GM18526 (cell line): ENCODE measurements at regions not wholly inside any gene's neighbourhood (a gene's known extent, or its start where the extent isn't known, plus 50 kb on each side); places are given as distances from the start of the nearest gene placed in this dataset.

ENCODE experiments used
- POLR2A ChIP-seq: IDR thresholded peaks from 3 replicates; pipeline ENCODE4 v1.6.1; 2011; ENCODE audit not compliant: insufficient read length; ENCODE audit errors: extremely low read depth

DNA sequence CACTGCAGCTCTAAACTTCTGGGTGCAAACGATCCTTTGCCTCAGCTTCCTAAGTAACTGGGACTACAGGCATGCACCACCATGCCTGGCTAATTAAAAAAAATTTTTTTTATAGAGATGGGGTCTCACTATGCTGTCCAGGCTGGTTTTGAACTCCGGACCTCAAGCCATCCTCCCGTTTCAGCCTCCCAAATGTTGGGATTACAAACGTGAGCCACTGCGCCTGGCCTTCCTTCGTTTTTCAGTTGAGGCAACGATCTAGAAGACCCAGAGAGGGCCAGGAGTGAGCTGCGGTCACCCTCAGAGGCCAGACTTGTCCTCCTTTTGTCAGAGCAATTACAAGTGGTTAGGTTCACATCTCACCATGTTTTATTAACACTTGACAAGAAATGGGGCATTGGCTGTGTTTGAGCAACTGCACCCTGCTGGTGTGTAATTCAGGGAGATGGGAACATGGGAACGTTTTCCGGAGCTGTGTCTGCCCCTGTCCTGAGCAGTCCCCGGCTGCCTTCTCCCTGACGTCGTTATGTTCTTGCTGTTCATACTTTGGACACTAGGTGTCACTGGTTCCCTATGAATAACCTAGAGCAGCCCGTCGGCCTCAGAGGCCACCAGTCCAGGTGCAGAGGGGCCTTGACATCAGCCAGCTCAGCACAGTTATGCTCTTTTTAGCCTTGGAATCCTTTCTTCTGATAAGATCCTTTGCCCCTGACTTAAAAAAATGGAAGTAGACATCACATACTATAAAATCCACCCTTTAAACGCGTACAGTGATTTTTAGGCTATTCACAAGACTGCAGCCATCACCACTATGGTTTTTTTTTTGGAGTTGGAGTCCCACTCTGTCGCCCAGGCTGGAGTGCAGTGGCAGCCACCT lies 375.0 kb downstream of the TYW1 start:
- no peak for TF ChIP-seq POLR2A

DNA sequence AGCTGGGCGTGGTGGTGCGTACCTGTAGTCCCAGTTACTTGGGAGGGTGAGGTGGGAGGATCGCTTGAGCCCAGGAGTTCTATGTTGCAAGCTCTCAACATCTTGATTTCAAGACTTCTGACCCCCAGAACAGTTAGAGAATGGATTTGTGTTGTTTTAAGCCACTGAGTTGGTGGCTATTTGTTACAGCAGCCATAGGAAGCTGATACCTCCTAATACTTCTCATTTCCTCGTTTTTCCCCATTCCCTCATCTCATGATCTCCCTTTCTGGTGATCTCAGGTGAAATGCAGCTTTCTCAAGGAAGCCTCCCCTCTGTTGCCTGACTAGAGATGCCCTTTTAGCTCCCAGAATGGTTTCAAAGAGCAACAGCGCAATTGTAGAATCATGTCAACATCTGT lies 378.8 kb downstream of the TYW1 start:
- no peak for TF ChIP-seq POLR2A

DNA sequence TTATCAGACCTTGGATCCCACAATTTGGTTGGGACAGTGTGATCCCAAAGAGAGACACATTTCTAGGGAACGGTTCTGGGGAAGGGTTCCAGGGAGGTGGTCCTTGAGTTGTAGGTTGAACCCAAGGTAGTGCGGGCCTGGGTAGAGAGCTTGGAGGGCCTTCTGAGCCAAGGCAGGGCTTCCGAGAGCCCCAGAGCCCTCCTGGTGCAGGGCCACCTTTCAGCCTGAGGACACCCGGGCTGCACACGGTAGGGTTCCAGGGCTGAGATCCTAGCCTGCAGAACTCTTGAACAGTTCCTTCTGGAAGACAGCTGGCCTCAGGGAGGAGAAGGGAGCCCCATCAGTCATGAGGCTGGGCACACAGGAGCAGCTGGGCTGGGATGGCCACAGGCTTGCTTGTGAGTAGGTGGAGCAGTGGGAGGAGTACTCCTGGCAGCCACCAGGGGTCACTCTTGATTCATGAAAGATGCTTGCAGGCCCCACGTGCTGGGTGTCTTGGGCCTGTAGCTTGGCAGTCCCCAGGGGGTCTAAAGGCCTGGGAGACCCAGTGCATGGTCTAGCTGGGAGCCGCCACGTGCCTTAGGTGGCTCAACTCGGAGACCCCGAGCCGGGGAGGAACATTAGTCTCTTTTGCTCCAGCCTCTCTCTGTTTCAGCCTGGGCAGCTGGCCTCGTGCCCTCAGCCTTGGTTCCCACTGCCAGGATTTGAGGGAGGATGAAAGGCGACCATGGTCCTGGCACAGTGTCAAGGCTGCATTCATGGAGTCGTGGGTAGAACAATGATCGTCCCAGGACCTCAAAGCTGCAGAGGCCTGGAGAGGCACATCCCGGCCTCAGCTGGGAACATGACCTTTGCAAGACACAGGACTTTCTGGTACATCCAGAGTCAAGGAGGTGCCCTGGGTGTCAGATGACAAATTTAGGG lies 381.6 kb downstream of the TYW1 start:
- TF ChIP-seq POLR2A = no peak

DNA sequence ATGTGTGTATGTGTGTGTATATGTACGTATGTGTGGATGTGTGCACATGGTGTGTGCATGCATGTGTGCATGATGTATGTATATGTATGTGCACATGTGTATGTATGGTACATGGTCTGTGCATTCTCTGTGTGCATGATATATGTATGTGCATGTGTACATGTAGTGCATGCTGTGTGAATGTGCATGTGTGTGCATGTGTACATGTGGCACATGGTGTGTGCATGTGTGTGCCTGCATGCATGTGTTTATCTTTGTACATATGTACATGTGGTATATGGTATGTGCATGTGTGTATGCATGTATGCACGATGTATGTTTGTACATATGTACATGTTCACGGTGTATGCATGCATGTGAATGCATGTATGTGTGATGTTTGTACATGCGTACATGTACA lies 383.7 kb downstream of the TYW1 start:
- no peak for TF ChIP-seq POLR2A

DNA sequence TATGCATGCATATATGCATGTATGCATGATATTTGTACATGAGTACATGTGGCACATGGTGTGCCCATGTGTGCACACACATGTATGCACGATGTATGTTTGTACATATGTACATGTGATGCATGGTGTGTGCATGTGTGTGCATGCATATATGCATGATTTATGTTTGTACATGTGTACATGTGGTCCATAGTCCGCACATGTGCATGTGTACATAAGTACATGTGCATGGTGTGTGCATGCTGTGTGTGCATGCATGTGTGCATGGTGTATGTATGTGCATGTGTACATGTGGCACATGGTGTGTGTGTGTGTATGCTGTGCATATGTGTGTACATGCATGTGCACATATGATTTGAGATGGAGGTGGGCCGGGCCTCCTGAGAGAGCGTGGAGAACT lies 384.2 kb downstream of the TYW1 start:
- no peak for TF ChIP-seq POLR2A

DNA sequence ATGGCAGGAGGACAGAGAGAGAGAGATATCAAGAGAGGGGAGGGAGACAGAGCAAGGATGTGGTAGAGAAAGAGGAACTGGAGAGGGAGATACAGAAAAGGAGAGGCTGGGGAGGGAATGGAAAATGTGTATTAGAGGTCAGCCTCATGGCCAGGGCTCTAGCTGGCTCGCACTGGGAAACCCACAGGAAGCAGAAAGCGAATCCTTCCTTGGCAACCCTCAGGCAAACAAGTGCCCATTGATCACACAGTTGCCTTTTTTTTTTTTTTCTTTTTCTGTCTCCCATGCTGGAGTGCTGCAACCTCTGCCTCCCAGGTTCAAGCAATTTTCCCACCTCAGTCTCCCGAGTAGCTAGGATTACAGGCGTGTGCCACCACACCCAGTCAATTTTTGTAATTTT lies 391.2 kb downstream of the TYW1 start:
- no peak for TF ChIP-seq POLR2A

DNA sequence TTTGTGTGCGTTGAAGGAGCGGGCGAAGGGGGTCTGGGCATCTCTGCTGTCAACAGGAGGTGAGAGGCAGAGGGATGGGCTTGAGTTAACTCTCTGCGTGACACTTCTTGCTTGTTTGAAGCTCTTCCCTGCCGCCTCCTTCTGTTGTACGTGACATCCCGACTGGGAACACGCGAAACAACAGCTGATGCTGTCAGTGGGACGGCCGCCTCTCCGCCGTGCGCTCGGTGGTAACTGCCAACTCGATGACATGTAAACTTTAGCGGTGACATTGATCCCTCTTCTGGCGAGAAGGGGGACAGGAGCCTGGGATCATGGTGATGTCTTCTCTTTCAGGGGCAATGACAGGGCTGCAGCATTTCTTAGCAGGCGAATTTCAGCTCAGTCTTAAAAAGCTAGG lies 394.5 kb downstream of the TYW1 start:
- TF ChIP-seq POLR2A = no peak

DNA sequence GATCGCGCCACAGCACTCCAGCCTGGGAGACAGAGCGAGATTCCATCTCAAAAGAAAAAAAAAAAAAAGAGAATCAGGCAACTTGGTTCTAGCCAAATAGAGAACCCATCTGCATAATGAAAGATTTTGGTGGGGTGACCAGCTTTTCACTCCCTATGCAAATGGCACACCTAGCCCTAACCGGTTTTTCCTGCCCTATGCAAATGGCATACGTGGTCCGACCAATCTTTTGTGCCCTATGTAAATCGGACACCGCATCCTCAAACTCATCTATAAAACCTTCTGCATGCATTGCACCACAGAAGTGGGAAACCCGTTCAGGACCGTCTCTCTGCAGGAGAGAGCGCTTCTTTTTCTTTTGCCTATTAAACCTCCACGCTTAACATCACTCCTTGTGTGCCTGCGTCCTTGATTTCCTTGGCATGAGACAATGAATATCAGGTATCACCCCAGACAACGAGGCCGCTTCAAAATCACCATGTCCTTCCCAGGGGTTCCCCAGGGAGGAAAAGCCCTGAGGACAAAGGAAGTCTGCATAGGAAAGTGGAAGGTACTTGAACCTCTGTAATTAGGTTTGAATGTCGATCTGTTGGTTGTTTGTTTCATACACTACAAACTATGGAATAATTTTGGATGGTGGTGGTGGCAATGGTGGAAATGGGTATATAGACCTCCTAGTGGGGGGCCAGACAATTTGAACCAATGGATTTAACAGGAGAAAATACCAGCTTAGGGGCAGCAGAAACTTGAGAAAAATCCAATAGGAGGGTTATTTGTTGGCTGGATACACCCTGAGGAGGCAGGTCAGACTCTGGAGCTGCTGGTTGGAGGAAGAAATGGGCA lies 396.2 kb downstream of the TYW1 start:
- no peak for TF ChIP-seq POLR2A

DNA sequence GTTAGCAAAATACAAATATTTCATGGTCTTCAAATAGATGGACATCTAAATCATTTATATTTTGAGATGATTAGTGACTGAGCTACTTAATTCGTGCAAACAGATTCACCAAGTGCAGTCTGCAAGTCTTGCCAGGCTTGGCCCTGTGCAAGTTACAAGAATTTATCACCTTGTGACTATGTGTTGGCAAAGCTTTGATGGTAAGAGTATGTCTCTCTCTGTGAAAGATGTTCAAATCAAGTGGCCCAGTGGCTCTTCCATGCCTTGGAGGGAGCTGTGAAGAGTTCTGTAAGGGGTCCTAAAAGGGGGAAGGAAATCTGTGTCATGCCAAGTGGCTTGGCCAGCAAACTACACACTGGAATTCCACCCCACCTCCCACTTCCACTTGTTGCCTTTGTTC lies 397.3 kb downstream of the TYW1 start:
- no peak for TF ChIP-seq POLR2A

DNA sequence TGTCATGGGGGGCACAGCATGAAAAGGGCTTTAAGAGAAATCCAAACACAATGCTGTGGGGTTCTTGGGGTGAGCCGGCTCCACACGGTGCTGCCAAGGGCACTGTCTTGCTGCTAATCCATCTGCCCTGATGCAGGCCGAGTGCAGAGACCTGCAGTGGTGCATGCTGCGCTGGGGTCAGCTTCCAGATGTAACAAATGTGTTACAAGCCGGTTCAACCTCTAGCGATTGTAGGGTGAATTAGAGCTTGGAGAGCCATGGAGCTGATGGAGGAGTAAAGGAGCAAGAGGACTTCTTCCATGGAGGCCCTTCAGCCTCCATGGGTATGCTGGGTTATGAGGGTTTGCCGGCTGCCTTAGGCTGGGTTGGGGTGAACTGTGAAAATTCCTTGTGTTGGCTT lies 402.3 kb downstream of the TYW1 start:
- no peak for TF ChIP-seq POLR2A

DNA sequence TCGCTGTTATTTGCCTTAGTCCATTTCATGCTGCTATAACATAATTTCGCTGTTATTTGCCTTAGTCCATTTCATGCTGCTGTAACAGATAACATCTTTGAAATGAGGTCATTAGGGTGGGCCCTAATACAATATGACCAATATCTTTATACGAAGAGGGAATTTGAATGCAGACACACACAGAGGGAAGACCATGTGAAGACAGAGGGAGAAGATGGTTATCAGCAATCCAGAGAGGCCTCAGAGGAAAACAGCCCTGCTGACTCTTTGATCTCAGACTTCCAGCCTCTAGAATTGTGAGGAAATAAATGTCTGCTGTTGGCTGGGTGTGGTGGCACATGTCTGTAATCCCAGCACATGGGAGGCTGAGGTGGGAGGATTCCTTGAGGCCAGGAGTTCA lies 404.9 kb downstream of the TYW1 start:
- TF ChIP-seq POLR2A = no peak

DNA sequence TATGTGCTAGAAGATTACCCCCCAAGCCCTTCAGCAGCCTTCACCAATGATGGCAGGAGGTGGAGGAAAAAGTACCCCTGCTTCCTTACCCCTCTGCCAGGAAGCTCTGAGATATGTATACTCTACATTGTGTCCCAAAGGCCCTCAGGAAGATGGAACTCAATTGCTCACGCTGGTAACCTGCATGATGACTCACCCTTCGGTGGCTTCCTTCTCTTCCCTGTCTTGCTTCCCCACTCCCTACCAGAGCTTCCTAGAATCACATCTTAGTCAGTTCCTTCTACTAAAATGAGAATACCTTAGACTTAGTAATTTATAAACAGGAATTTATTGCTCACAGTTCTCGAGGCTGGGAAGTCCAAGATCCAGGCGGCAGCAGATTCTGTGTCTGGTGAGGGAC lies 405.6 kb downstream of the TYW1 start:
- TF ChIP-seq POLR2A = no peak

DNA sequence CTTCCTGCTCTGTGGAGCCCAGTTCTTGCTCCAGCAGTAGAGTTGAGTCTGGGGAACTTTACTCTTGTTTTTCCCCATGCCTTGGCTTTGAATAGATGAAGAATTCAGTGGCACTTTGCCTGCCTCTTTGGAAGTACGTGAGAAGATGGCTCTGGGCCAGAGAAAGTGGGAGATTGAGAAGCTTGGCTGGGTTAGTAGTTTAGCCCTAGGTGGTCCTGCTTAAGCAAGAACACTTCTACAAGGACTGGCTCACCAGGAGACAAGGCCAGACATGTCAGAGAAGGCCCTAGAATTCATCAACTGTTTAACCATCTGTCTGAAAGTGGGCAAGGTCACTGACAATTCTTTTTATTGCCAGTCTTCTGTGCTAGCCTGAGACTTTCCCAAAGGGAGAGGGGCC lies 410.3 kb downstream of the TYW1 start:
- no peak for TF ChIP-seq POLR2A

DNA sequence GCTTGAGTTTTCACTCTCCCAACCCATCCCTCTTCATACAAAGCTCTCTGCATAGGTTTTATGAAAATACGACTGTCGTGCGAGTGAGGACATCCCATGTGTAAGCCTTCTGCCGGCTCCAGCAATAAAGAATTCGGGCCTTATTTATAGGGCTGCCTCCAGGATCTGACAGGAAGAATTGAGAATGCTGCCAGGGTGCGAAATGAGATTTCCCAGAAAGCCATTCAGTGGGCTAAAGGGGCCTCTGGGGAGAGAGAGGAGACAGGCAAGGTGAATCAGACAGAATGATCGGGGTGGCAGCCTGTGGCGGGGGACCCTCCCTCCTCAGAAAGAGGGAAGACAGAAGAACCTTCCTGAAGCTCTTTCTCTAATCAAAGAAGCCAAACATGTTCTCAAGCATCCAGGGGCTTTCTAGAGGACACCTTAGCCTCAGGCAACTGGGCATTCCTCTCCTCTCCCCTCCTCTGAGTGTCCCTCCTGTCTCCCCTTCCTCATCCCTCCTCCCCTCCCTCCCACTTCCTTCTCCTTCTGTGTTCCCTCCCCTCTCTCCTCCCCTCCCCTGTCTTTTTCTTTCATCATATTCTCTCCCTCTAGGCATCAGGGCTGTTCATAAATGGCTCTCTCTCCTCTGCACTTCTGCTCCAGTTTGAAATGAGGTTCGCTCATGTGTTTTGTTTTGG lies 410.9 kb downstream of the TYW1 start:
- no peak for TF ChIP-seq POLR2A

DNA sequence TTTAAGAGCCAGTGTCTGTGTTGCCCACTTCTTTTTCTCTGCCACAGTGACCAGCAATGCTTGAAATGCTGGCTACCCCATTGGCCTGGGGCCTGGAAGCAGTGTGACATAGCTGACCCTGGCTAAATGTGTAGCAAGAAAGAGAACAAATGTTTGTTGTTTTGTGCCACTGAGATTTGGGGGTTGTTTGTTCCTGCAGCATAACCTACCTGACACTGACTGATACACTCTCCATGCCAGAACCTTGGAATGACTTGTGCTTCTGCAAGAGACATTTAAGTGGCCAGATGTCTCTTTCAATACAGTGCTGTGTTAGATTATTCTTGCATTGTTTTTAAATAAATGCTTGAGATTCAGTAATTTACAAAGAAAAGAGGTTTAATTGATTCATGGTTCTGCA lies 411.5 kb downstream of the TYW1 start:
- no peak for TF ChIP-seq POLR2A

DNA sequence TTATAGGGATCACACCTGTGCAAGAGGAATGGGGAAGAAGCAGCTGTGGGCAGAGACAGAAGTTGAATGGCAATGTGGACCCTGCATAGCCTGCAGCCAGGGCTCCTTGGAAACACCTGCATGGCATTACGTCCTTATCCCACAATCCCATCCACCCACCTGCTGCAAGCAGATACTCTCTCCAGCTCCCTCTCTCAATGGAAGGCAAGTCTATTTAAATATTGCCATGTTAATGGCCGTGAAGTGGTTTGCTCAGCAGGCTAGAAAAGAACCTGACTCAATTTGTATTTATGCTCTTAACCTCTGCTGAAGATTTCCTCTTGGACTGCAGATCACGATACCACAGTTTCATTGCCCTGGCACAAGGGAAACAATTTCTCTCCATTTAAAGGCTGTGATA lies 417.0 kb downstream of the TYW1 start:
- TF ChIP-seq POLR2A = no peak
